HFFc6 (cell line): ENCODE measurements at regions not wholly inside any gene's neighbourhood (a gene's known extent, or its start where the extent isn't known, plus 50 kb on each side); places are given as distances from the start of the nearest gene placed in this dataset.

Experiments
- DNase-seq: peaks from one replicate; pipeline ENCODE4 v3.0.0-alpha.2; 2018
- H3K27ac Mint-ChIP-seq: 2 replicates; pipeline ENCODE4 v1.8.0; 2020; ENCODE audit warnings: mild to moderate bottlenecking, mixed read lengths
- H3K27me3 Mint-ChIP-seq: 2 replicates; pipeline ENCODE4 v1.8.0; 2021; ENCODE audit warnings: mild to moderate bottlenecking, moderate library complexity, mixed read lengths; ENCODE audit not compliant: insufficient read depth
- H3K36me3 Mint-ChIP-seq: 2 replicates; pipeline ENCODE4 v1.8.0; 2021; ENCODE audit warnings: low read depth, mixed read lengths
- H3K4me1 Mint-ChIP-seq: 2 replicates; pipeline ENCODE4 v1.8.0; 2020; ENCODE audit warnings: low read depth, mixed read lengths
- H3K4me3 Mint-ChIP-seq: 2 replicates; pipeline ENCODE4 v1.8.0; 2020; ENCODE audit warnings: mild to moderate bottlenecking, moderate library complexity, mixed read lengths
- H3K9me3 Mint-ChIP-seq: 2 replicates; pipeline ENCODE4 v1.8.0; 2020; ENCODE audit warnings: mild to moderate bottlenecking, mixed read lengths
- CTCF ChIP-seq: fragments of 200-600 bp; sonication (generic); IDR thresholded peaks from 2 replicates; pipeline ENCODE4 v1.5.0; 2021; ENCODE audit warnings: antibody characterized with exemption, mild to moderate bottlenecking

- H3K27ac Mint-ChIP-seq = no peak overlapping the region
- peaks cover 16% of the 10 kb centered on the region for H3K9me3 Mint-ChIP-seq
- H3K4me1 Mint-ChIP-seq = no peaks in the 10 kb centered on the region
- no peak for TF ChIP-seq CTCF
- H3K4me3 Mint-ChIP-seq = no peak overlapping the region
- DNase-seq = no peak
- H3K27me3 Mint-ChIP-seq = no peaks in the 10 kb centered on the region
- no peaks in the 10 kb centered on the region for H3K36me3 Mint-ChIP-seq
Observed at GRCh38 chr2:221145396-221145795, 426.7 kb downstream of the EPHA4 start.

GRCh38 chr2:221153226-221153625, 418.9 kb downstream of the EPHA4 start:
- Mint-ChIP-seq H3K4me1 (no peaks in the 10 kb centered on the region), H3K27me3 (0 out of 2 replicates have a peak, but pooled peaks cover 4% of the 10 kb centered on the region), H3K36me3 (no peaks in the 10 kb centered on the region), H3K4me3 (no peak overlapping the region), H3K9me3 (no peaks in the 10 kb centered on the region; the same call in 1 of the 2 replicates), H3K27ac (no peak overlapping the region)
- no peak for TF ChIP-seq CTCF
- no peak for DNase-seq

- no peak overlapping the region for H3K4me3 Mint-ChIP-seq
- H3K36me3 Mint-ChIP-seq = no peaks in the 10 kb centered on the region
- DNase-seq = no peak
- no peaks in the 10 kb centered on the region; the same call in 1 of the 2 replicates for H3K9me3 Mint-ChIP-seq
- H3K27ac Mint-ChIP-seq = no peak overlapping the region
- TF ChIP-seq CTCF = no peak
- H3K27me3 Mint-ChIP-seq = 0 out of 2 replicates have a peak, but pooled peaks cover 4% of the 10 kb centered on the region
- no peaks in the 10 kb centered on the region for H3K4me1 Mint-ChIP-seq
Observed at GRCh38 chr2:221154176-221154575, 417.9 kb downstream of the EPHA4 start.

- peaks cover 6% of the 10 kb centered on the region for H3K9me3 Mint-ChIP-seq
- H3K27ac Mint-ChIP-seq = no peak overlapping the region
- H3K4me3 Mint-ChIP-seq = no peak overlapping the region
- 0 out of 2 replicates have a peak, but pooled peaks cover 4% of the 10 kb centered on the region for H3K27me3 Mint-ChIP-seq
- no peaks in the 10 kb centered on the region for H3K4me1 Mint-ChIP-seq
- no peak for TF ChIP-seq CTCF
- no peak for DNase-seq
- H3K36me3 Mint-ChIP-seq = no peaks in the 10 kb centered on the region
Observed at GRCh38 chr2:221156062-221156734, 415.9 kb downstream of the EPHA4 start.

GRCh38 chr2:221161186-221161585, 410.9 kb downstream of the EPHA4 start:
- H3K27me3 Mint-ChIP-seq = no peaks in the 10 kb centered on the region
- H3K27ac Mint-ChIP-seq = no peak overlapping the region
- no peak for TF ChIP-seq CTCF
- no peaks in the 10 kb centered on the region for H3K36me3 Mint-ChIP-seq
- no peak overlapping the region for H3K4me3 Mint-ChIP-seq
- H3K9me3 Mint-ChIP-seq = peaks cover 22% of the 10 kb centered on the region
- no peak for DNase-seq
- no peaks in the 10 kb centered on the region for H3K4me1 Mint-ChIP-seq
